B cell (primary cell): ENCODE measurements at regions not wholly inside any gene's neighbourhood (a gene's known extent, or its start where the extent isn't known, plus 50 kb on each side); places are given as distances from the start of the nearest gene placed in this dataset.

ENCODE experiments used
- ATAC-seq: fragments of 200-7000 bp; cut with Tn5 transposase; one replicate; pipeline ENCODE4 v1.10.0; 2021; ENCODE audit warnings: low read depth, mild to moderate bottlenecking, moderate number of reproducible peaks, moderate library complexity
- CTCF ChIA-PET: fragments of 350-600 bp; sonication (Branson Sonifier 250); formaldehyde crosslinking; loops from one replicate; lab custom pipeline; 2021; ENCODE audit warnings: antibody characterized with exemption, inconsistent platforms; lab: Charles Lee
- POLR2A ChIA-PET: fragments of 350-600 bp; sonication (Branson Sonifier 250); formaldehyde crosslinking; loops from one replicate; lab custom pipeline; 2021; ENCODE audit warnings: antibody characterized with exemption; lab: Charles Lee
- DNase-seq: peaks from one replicate; pipeline ENCODE4 v3.0.0; 2013
- H2AFZ ChIP-seq: 2 replicates; pipeline ENCODE4 v1.6.1; 2012; ENCODE audit warnings: mild to moderate bottlenecking, low read depth, low read length; ENCODE audit not compliant: insufficient read depth, poor library complexity, severe bottlenecking
- H3K27ac ChIP-seq, 2 donors: 1 replicate in 1 of 2; 2 replicates in 1 of 2; pipeline ENCODE4 v1.5.1; 2012 to 2013; ENCODE audit warnings: low read length in 2 of 2, mild to moderate bottlenecking in 2 of 2, moderate library complexity in 1 of 2
- H3K27me3 ChIP-seq, 4 experiments: fragments of 200-600 bp in 1 of 4; sonication (generic) in 1 of 4; replicated peaks in 1 of 4; 1 replicate in 2 of 4; 2 replicates in 2 of 4; pipeline versions ENCODE4 v1.6.1 to v1.7.0; 2013 to 2016; ENCODE audit warnings: low read length in 3 of 4, mild to moderate bottlenecking in 2 of 4, mixed read lengths in 1 of 4, moderate library complexity in 1 of 4; ENCODE audit not compliant: insufficient read depth in 4 of 4, control insufficient read depth in 3 of 4; ENCODE audit errors: control extremely low read depth in 1 of 4
- H3K36me3 ChIP-seq, 2 experiments: replicated peaks in 1 of 2; 1 replicate in 1 of 2; 2 replicates in 1 of 2; pipeline versions ENCODE4 v1.6.1 to v1.7.1; 2013; ENCODE audit warnings: low read length in 1 of 2; ENCODE audit not compliant: insufficient read depth in 2 of 2, control insufficient read depth in 1 of 2; ENCODE audit errors: control extremely low read depth in 1 of 2, extremely low read depth in 1 of 2
- H3K4me1 ChIP-seq, 2 donors: fragments of 200-600 bp in 1 of 2; sonication (generic) in 1 of 2; 1 replicate in 1 of 2; 2 replicates in 1 of 2; pipeline versions ENCODE4 v1.5.1 to v1.6.1; 2013 to 2017; ENCODE audit warnings: low read length in 2 of 2; ENCODE audit not compliant: control insufficient read depth in 2 of 2, insufficient read depth in 2 of 2
- H3K4me2 ChIP-seq: replicated peaks from 2 replicates; pipeline ENCODE3; 2012; ENCODE audit warnings: mild to moderate bottlenecking, low read depth, low read length; ENCODE audit not compliant: poor library complexity, severe bottlenecking
- H3K4me3 ChIP-seq, 5 experiments: fragments of 200-600 bp in 1 of 5; sonication (generic) in 1 of 5; 1 replicate in 3 of 5; 2 replicates in 2 of 5; pipeline versions ENCODE4 v1.5.1 to v1.7.0; 2011 to 2016; ENCODE audit warnings: low read length in 4 of 5, mild to moderate bottlenecking in 4 of 5, low read depth in 2 of 5, control low read depth in 1 of 5, moderate library complexity in 1 of 5; ENCODE audit not compliant: insufficient read depth in 1 of 5; ENCODE audit errors: control extremely low read depth in 1 of 5, extremely low read depth in 1 of 5
- H3K79me2 ChIP-seq: fragments of 200-600 bp; sonication (generic); one replicate; pipeline ENCODE4 v1.6.0; 2016; ENCODE audit warnings: low read length; ENCODE audit not compliant: control insufficient read depth, insufficient read depth
- H3K9ac ChIP-seq: fragments of 200-600 bp; sonication (generic); 2 replicates; pipeline ENCODE4 v1.6.1; 2017; ENCODE audit warnings: mild to moderate bottlenecking, low read length, moderate library complexity
- H3K9me3 ChIP-seq, 3 donors: one replicate each; pipeline versions ENCODE4 v1.6.1 to v1.7.1; 2013; ENCODE audit warnings: low read length in 2 of 3; ENCODE audit not compliant: control insufficient read depth in 2 of 3, insufficient read depth in 1 of 3; ENCODE audit errors: control extremely low read depth in 1 of 3
- H4K20me1 ChIP-seq: 2 replicates; pipeline ENCODE4 v1.6.0; 2012; ENCODE audit warnings: mild to moderate bottlenecking, low read length; ENCODE audit not compliant: insufficient read depth, control insufficient read depth, poor library complexity, severe bottlenecking
- H3K27ac Mint-ChIP-seq: one replicate; pipeline ENCODE4 v1.8.0; 2021; ENCODE audit warnings: mixed read lengths
- H3K27me3 Mint-ChIP-seq: one replicate; pipeline ENCODE4 v1.8.0; 2021; ENCODE audit warnings: mixed read lengths
- H3K4me1 Mint-ChIP-seq: one replicate; pipeline ENCODE4 v1.8.0; 2021; ENCODE audit warnings: mixed read lengths
- H3K4me3 Mint-ChIP-seq: one replicate; pipeline ENCODE4 v1.8.0; 2021; ENCODE audit warnings: mixed read lengths
- H3K9me3 Mint-ChIP-seq: one replicate; pipeline ENCODE4 v1.8.0; 2022; ENCODE audit warnings: mixed read lengths; ENCODE audit not compliant: insufficient read depth
- EZH2 ChIP-seq: IDR thresholded peaks from 2 replicates; pipeline ENCODE4 v1.6.1; 2012; ENCODE audit warnings: borderline replicate concordance, low read depth, mild to moderate bottlenecking, moderate library complexity, low read length; ENCODE audit not compliant: insufficient read depth, poor library complexity, severe bottlenecking
- WGBS: methylation state at CpG from one replicate; pipeline ENCODE4 v1.1.5; 2013; ENCODE audit warnings: missing lambda C conversion rate; ENCODE audit not compliant: insufficient coverage; 5-methylcytosine and 5-hydroxymethylcytosine counted together
- intact Hi-C: fragments of 100-400 bp; cut with micrococcal nuclease; formaldehyde crosslinking; loops from one replicate; pipeline ENCODE4 v1.10.0; 2022
- TF ChIP-seq, protein P1 (sequence below): fragments of 200-600 bp; IDR thresholded peaks from one replicate; pipeline ENCODE4 v1.8.0; 2022; ENCODE audit warnings: antibody characterized with exemption, mild to moderate bottlenecking

- H3K4me3 ChIP-seq, result no peak overlapping the region
- CTCF ChIA-PET, result no interaction called here
These were observed 259.9 kb upstream of the TMC3 start for GRCh38 chr15:81633889-81634288.

DNA sequence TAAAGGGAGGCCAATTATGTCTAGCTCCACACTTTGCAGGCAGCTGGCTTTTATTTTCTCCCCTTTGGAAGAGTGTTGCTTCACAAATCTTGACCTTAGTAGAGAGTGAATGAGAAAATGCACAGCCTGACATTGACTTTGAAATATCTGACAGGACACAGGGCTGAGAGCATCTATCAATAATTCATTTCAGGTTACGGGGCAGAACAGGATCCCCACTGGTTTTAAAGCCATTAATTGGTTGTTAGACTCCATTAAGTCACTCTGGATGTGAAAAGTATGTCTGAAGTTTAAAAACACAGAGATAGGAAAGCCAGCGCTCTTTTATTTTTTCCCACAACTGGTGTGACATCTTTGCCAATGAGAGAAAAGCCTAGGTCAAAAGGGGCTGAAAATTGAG is 251.9 kb upstream of the TMC3 start:
- H3K4me3 ChIP-seq, result no peak overlapping the region
- no peak overlapping the region for H3K4me2 ChIP-seq
- Mint-ChIP-seq H3K4me3 (no peak overlapping the region), H3K27me3 (peaks cover 2% of the 10 kb centered on the region), H3K27ac (no peak overlapping the region), H3K9me3 (no peaks in the 10 kb centered on the region), H3K4me1 (no peaks in the 10 kb centered on the region)
- ATAC-seq (no peak), DNase-seq (no peak)
- peaks cover 0 to 3% (median 0%) of the 10 kb centered on the region in 3 donors for H3K9me3 ChIP-seq
- TF ChIP-seq, protein P1, sequence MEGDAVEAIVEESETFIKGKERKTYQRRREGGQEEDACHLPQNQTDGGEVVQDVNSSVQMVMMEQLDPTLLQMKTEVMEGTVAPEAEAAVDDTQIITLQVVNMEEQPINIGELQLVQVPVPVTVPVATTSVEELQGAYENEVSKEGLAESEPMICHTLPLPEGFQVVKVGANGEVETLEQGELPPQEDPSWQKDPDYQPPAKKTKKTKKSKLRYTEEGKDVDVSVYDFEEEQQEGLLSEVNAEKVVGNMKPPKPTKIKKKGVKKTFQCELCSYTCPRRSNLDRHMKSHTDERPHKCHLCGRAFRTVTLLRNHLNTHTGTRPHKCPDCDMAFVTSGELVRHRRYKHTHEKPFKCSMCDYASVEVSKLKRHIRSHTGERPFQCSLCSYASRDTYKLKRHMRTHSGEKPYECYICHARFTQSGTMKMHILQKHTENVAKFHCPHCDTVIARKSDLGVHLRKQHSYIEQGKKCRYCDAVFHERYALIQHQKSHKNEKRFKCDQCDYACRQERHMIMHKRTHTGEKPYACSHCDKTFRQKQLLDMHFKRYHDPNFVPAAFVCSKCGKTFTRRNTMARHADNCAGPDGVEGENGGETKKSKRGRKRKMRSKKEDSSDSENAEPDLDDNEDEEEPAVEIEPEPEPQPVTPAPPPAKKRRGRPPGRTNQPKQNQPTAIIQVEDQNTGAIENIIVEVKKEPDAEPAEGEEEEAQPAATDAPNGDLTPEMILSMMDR, result no peak
- no peak for TF ChIP-seq EZH2
- H3K27ac ChIP-seq, result no peak overlapping the region
- intact Hi-C loops, result no loop called here
- H4K20me1 ChIP-seq, result no peaks in the 10 kb centered on the region
- H3K79me2 ChIP-seq, result no peaks in the 10 kb centered on the region
- H3K4me1 ChIP-seq, result no peaks in the 10 kb centered on the region
- H3K9ac ChIP-seq, result no peak overlapping the region
- CTCF ChIA-PET, result no interaction called here
- WGBS, result no CpG with 5 or more reads among the region's 2 CpGs
- H2AFZ ChIP-seq, result no peak overlapping the region
- H3K36me3 ChIP-seq, result no peaks in the 10 kb centered on the region
- no peaks in the 10 kb centered on the region for H3K27me3 ChIP-seq
- POLR2A ChIA-PET, result no interaction called here

More at GRCh38 chr15:81633889-81634288, 259.9 kb upstream of the TMC3 start:
- H3K79me2 ChIP-seq, result no peaks in the 10 kb centered on the region
- H3K27ac ChIP-seq, result no peak overlapping the region
- no peak overlapping the region for H3K4me2 ChIP-seq
- Mint-ChIP-seq H3K4me3 (no peak overlapping the region), H3K27ac (no peak overlapping the region), H3K27me3 (no peaks in the 10 kb centered on the region), H3K9me3 (no peaks in the 10 kb centered on the region), H3K4me1 (no peaks in the 10 kb centered on the region)
- 93% methylated on average over 4 of the region's 6 CpGs for WGBS
- TF ChIP-seq, protein P1, result no peak
- TF ChIP-seq EZH2, result no peak
- H3K9me3 ChIP-seq, result peaks cover 0 to under 1% (median 0%) of the 10 kb centered on the region in 3 donors
- DNase-seq, result no peak
- no peak overlapping the region for H3K9ac ChIP-seq
- POLR2A ChIA-PET, result interaction anchor here (0.5 kb wide), 1 partner anchor 599 kb away, joined by 3 read pairs; no protein-coding TSS in a partner anchor
- ATAC-seq, result no peak
- H3K27me3 ChIP-seq, result no peaks in the 10 kb centered on the region
- H4K20me1 ChIP-seq, result no peaks in the 10 kb centered on the region
- H3K4me1 ChIP-seq, result no peaks in the 10 kb centered on the region
- H3K36me3 ChIP-seq, result no peaks in the 10 kb centered on the region
- intact Hi-C loops, result no loop called here
- no peak overlapping the region for H2AFZ ChIP-seq
